ENCODE measurements at regions not wholly inside any gene's neighbourhood (a gene's known extent, or its start where the extent isn't known, plus 50 kb on each side); places are given as distances from the start of the nearest gene placed in this dataset.

DNA sequence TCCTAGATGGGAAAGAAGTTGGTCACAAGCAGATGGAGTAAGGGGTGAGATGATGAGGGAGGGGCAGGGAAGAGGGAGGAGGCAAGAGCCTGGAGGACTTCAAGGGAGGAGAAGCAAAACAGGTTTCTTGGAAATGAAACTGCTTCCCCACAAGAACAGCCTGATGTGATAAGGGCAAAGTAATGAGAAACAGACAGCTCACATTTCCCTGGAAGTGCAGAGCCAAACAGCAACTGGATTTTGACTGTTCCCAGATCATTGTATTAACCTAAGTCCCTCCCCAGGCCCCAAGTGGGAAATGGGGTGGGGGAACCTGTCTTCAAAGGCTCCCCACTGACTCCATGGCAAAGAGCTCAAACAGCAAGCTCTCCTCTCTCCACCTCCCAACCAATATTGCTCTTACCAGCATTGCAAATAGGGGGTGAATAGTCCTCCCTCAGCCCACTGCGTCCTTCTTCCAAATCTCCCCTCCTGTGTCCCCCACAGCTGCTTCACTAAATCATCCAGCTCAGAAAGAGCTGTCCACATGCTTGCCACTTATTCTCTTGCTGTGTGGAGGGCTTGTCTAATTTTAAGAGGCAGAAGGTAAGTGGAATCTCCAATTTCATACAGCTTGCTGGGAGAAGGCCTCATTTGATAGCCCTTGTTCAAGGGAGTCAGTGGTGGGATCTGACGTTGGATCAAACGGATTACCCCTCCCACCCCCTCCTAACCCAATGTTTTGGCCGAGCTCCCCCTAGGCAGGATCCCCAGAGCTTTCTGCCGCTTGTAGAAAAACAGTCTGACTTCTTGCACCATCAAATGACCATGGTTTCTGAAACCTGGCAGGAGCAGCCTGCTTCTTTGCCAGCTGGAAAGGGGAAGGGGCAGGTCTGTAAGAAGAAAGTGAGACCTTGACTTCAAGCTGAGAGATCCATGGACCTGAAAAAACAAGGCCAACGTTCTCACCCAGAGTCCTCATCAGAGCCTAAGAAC, 56.3 kb upstream of the SMIM36 start:
- 33% methylated on average over 6 of the region's 6 CpGs for WGBS
- Histone ChIP-seq H3K4me3 (ENCODE audit: low read depth in 1 of 3, low read length in 3 of 3) (peak overlapping the region in 1 of 3 donors; percentile 33), H3K27me3 (ENCODE audit: control insufficient read depth in 4 of 4, insufficient read depth in 4 of 4, low read length in 3 of 4) (no peaks in the 10 kb centered on the region), H3K4me1 (ENCODE audit: control insufficient read depth in 4 of 4, insufficient read depth in 4 of 4, low read length in 3 of 4) (peaks cover 4 to 16% (median 5%) of the 10 kb centered on the region in 4 donors), H3K9ac (ENCODE audit: low read depth in 1 of 2, low read length in 2 of 2) (peak overlapping the region in 1 of 2 donors; percentile 19), H3K36me3 (ENCODE audit: control insufficient read depth in 4 of 4, insufficient read depth in 3 of 4, low read depth in 1 of 4, low read length in 3 of 4) (no peaks in the 10 kb centered on the region), H3K27ac (ENCODE audit: low read depth in 1 of 2, low read length in 2 of 2) (peak overlapping the region; percentile 55 to 62), H3K9me3 (ENCODE audit: control insufficient read depth in 4 of 4, low read length in 3 of 4) (no peaks in the 10 kb centered on the region)
- no peak for DNase-seq (ENCODE audit: low spot score)
- no peak for TF ChIP-seq SP1 (IDR thresholded peaks at IDR 0.05)
- TF ChIP-seq RXRA (IDR thresholded peaks at IDR 0.05): peak in 1 of 2 donors; percentile 66
- no peak for TF ChIP-seq GABPA (IDR thresholded peaks at IDR 0.05 in 1 of 2, conservative IDR thresholded peaks at IDR 0.05 in 1 of 2)
- TF ChIP-seq TAF1 (conservative IDR thresholded peaks at IDR 0.05): no peak
- no peak for TF ChIP-seq FOXA2 (IDR thresholded peaks at IDR 0.05)
- TF ChIP-seq REST (IDR thresholded peaks at IDR 0.05): peak; percentile 16
- TF ChIP-seq MAX (IDR thresholded peaks at IDR 0.05): no peak
- TF ChIP-seq FOXA1 (IDR thresholded peaks at IDR 0.05): no peak
- no peak for TF ChIP-seq HNF4G (IDR thresholded peaks at IDR 0.05)
- no peak for TF ChIP-seq NR2F2 (IDR thresholded peaks at IDR 0.05)
- TF ChIP-seq, protein P1, sequence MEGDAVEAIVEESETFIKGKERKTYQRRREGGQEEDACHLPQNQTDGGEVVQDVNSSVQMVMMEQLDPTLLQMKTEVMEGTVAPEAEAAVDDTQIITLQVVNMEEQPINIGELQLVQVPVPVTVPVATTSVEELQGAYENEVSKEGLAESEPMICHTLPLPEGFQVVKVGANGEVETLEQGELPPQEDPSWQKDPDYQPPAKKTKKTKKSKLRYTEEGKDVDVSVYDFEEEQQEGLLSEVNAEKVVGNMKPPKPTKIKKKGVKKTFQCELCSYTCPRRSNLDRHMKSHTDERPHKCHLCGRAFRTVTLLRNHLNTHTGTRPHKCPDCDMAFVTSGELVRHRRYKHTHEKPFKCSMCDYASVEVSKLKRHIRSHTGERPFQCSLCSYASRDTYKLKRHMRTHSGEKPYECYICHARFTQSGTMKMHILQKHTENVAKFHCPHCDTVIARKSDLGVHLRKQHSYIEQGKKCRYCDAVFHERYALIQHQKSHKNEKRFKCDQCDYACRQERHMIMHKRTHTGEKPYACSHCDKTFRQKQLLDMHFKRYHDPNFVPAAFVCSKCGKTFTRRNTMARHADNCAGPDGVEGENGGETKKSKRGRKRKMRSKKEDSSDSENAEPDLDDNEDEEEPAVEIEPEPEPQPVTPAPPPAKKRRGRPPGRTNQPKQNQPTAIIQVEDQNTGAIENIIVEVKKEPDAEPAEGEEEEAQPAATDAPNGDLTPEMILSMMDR (IDR thresholded peaks at IDR 0.05; ENCODE audit: low read depth, low read length, missing input control): no peak
- TF ChIP-seq EGR1 (IDR thresholded peaks at IDR 0.05; ENCODE audit: low read depth in 2 of 2): no peak
- no peak for TF ChIP-seq RAD21 (IDR thresholded peaks at IDR 0.05)
- TF ChIP-seq ATF3 (IDR thresholded peaks at IDR 0.05): no peak
- TF ChIP-seq JUND (IDR thresholded peaks at IDR 0.05): peak in 1 of 2 donors; percentile 40
- peak; percentile 65 for TF ChIP-seq YY1 (IDR thresholded peaks at IDR 0.05)
- peak; percentile 31 to 60 for TF ChIP-seq HNF4A (conservative IDR thresholded peaks at IDR 0.05)
- TF ChIP-seq ZBTB33 (IDR thresholded peaks at IDR 0.05): no peak

All from liver (tissue), 8 donors.